NCI-H446 treated with DMSO at 0.1 percent for 48 hours (cell line): ENCODE measurements at regions not wholly inside any gene's neighbourhood (a gene's known extent, or its start where the extent isn't known, plus 50 kb on each side); places are given as distances from the start of the nearest gene placed in this dataset.

Experiments
- DNase-seq: peaks from one replicate; lab custom pipeline; 2025; lab: John Stamatoyannopoulos, UW

DNA sequence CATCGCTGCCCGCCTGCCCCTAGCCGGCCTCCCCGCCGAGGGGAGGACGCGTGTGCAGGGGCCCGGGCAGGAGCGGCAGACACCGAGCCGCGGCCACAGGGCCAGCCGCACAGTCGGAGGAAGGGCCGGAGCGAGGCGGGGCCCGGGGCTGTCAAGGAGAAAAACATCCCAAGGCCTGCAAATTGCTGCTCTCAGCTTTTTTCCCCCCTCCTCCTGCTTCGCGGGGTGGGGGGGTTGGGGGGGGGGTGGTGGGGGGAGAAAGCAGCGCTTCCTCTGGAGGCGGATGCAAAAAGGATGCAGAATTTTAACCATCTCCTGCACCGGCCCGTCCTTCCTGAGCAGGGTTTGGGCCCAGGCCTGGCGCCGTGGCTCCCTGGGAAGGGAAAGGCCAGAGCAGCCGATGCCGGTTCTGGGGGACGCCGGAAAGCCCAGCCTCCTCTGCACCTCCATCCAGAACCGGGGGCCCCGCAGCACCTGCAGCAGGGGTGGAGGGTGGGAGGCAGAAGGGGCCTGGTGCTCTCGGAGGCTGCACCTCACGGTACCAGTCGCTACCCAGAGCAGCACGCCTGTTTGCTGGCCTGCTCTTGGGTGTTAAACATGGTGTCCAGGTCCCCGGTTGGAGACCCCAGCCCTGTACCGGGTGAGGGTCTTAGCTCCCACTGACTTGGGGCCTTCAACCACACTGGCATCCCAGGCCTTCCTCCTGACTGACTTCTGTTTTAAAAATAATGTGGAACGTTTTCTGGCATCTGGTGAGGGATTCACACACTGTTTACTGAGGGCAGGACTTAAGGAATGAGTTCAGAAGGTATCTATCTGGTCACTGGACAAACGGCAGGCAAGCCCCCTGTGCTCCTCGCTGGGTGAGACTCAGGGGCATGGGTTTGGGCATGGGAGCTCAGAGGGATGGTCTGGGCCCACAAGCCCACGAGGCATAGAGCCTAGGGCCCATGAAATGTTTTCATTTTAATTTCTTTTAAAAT lies 77.4 kb upstream of the WNT7B start:
- peak; percentile 76 for DNase-seq

DNA sequence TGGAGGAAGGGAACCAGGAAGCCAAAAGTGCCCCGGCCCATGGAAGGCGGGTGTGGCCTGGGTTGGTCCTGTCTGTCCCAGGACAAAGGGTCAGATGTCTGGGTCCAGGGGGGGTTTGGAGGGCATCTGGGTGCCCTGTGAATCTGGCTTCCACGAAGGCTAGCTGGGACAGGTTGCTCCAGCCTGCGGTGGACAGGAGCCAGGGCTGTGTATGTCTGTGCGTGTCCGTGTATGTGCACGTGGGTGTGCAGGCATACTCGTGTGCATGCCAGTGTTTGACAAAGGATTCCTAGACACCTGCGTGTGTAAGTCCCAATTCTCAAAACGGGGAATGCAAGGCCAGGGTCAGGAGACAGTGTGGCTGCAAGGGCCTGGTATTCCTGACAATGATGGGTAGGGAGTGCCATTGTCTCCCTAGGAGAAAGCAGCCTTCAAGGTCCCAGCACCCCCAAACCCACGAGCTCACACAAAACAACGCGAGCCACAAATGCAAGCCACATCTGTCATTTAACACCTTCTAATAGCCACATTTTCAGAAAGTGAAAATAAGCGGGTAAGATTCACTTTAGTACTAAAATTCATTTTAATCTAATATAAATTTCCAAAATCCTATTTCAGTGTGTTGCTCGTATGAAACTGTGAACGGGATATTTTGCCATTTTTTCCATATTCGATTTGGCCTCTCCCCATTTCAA lies 78.4 kb upstream of the WNT7B start:
- no peak for DNase-seq

- DNase-seq, result no peak
These were observed 79.1 kb upstream of the WNT7B start for GRCh38 chr22:46055911-46056545.

GRCh38 chr22:46056546-46057245 lies 79.7 kb upstream of the WNT7B start:
- no peak for DNase-seq

GRCh38 chr22:46057246-46058090 lies 80.5 kb upstream of the WNT7B start:
- DNase-seq, result no peak

- DNase-seq, result no peak
These were observed 81.1 kb upstream of the WNT7B start for GRCh38 chr22:46058091-46058420.

GRCh38 chr22:46058591-46059519 lies 81.9 kb upstream of the WNT7B start:
- DNase-seq, result no peak

- DNase-seq, result no peak
These were observed 83.5 kb upstream of the WNT7B start for GRCh38 chr22:46060292-46061123.

GRCh38 chr22:46061124-46061500 lies 84.2 kb upstream of the WNT7B start:
- no peak for DNase-seq

DNA sequence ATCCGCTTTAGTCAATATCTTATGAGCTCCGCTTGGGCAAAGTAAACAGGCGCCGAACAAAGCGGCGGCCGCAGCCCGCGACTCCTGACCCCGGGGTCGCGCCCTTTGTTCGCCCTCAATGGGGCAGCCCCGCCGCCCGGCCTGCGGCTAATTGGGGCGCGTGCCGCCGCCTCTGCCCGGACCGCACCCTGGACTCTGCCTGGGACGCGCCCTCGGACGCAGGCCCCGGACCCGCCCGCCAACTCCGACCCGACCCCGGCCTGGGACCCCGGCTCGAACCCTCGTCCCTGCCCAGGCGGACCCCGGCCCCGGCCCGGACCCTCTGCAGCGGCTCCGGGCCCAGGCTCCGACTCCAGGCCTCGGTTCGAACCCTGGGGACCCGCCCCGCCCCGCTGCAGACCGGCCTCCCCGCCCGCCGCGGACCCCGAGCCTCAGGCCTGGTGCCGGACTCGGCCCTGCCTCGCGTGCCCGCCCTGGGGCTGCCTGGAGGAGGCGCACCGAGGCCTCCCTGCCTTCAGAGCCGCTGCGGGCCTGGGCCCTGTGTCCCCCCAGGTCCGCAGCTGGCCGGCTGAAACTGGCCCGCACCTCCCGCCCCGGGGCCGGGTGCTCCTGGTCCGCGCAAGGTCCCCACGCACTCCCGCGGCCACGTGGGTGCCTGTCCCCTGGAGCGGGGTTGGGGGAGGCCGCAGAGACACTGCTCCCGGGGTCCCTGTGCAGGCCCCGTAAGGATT lies 84.7 kb upstream of the WNT7B start:
- no peak for DNase-seq

DNA sequence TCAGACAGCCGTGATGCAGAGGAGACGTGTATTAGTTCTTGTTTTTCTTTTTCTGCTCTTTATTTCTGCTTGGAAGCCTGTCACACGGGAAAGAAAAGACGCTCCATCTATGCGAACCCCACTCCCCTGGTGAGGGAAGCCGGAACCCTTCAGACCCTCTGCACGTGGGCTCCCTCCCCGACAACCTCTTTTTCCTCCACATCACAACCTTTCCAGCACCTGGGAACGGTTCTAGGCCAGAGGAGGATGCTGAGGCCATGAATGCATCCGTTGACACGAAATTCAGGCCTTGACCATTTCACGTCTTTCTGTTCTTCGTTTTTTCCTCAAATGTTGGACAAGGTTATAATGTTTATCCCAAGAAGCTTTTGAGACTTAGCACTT lies 85.3 kb upstream of the WNT7B start:
- no peak for DNase-seq

DNA sequence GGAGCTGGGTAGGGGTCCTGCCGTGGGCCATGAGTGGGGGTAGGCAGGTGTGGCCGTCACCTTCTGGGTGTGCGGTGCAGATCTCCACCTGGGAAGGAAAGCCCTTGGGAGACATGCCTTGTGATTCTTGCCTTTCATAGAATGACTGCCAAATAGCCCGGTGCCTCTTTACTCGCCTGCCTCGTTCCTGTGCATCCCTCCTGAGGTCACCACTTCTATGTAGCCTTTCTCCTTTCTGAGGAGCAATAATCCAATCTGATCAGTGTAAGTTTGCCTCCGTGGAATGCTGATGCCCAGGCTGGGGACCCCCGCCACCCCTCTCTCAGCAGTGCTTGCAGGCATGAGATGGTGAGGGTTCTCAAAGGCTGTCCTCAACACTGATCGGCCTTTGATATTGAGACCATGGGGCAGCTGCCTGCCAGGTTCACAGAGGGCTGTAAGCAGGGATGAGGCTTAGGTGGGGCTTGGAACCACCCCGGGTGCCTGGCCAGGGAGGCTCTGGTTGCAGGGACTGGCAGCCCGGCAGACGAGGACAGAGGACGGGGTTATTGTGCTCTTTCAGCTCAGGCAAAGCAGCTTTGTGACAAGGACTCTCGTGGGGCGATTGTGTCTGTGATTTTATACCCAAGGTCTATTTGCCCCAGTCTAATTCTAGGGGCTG lies 86.1 kb upstream of the WNT7B start:
- no peak for DNase-seq

DNA sequence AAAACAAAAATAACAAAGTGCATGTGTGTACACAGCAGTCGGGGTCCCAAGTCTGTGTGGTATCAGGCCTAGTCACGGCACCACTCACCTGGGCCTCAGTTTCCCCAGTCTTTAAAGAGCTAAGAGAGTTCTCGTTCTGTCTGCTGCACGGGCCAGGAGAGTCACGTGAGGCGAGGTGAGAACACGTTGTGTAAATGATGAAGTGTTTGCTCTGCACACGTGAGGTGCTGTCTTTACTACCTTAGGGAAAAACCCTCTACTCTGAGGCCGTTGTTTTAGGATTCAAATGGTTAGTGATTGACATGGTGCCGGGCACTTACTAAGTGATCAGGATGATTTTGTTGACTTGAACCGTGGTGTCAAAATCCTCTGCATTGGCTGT lies 86.5 kb upstream of the PPARA start:
- no peak for DNase-seq

DNA sequence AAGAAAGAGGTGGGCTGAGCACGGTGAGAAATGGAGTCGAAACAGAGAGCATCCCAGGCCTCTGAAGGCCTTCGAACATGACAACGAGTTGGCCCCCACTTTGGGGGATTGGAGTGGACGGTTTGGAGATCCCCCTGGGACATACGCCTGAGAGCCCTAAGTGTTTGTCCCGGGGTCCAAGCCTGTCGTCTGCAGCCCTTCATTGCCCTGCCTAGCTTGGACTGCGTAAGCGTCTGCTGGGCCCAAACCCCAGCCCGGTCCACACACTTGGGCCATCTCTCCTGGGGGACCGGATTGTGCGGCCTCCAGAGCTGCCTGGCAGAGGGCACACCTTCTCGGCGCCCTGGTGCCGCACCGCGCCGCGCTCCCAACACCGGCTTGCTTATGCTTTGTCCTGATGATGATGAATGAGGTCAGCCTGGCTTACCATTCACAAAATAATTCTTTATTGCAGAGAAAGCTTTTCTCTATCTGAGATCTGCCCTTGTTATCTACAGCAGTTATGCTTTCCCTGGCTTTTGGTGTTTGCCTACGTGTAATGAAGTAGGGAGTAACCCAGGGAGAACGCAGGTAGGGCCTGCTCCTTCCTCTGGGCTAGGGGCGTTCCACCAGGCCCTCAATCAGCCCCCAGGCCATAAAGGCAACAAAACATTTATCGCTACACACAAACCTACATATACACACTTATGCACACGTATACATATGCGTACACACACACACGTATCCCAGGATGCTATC lies 85.9 kb upstream of the PPARA start:
- no peak for DNase-seq

- no peak for DNase-seq
These were observed 85.2 kb upstream of the PPARA start for GRCh38 chr22:46064966-46065666.

DNA sequence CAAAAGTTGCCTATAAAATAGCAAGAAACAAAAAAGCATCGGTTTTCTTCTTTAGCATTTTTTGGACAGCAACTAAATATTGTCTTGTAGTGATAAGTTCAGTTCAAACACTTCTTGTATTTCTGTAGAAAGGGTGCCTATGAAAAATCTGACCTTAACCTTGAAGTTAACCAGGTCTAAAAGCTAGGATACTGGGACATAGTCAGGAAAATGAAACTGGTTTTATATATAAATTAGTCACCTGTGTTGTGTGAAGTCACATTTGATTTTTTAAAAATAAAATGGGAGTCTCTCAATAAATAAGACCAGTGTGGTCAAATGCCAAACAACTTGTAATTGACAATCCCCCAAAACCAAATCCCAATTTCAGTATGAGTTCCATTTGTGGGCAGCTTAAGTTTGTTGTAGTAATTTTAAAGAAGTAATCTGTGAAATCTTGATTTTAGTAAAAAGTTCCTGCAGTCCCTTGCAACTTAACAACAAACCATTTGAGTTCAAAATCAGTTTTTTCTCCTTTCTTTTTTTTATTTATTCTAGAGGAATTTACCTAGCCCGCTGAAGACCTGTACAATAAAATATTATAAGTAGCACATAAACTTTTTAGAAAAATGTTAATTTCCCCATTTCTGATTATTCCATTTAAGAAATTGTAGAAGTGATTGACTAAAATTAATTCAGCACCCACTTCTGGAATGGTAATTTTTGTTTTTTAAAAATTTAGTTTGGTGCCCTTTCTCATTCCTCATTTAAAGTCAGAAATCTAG lies 84.5 kb upstream of the PPARA start:
- no peak for DNase-seq
